Sciatic nerve (tissue), 2 donors: ENCODE measurements at regions not wholly inside any gene's neighbourhood (a gene's known extent, or its start where the extent isn't known, plus 50 kb on each side); places are given as distances from the start of the nearest gene placed in this dataset.
"Not testable (repeated sequence)": the region's sequence is repeated elsewhere in the genome, so short reads cannot be mapped to it uniquely, and the experiment has no call there.

Source experiments
- ATAC-seq: fragments of 200-7000 bp; cut with Tn5 transposase; one replicate; pipeline ENCODE4 v1.9.1; 2020; ENCODE audit warnings: mild to moderate bottlenecking, moderate library complexity
- DNase-seq: peaks from one replicate; pipeline ENCODE4 v3.0.0-alpha.2; 2020; ENCODE audit warnings: low spot score
- intact Hi-C: fragments of 100-400 bp; cut with DNase I; formaldehyde crosslinking; loops from one replicate; pipeline ENCODE4 v1.14.2; 2022
- donor health status: DM: no; HTN: no; CAD: no.
- donor health status: DM: no; HTN: no; CAD: no.

DNA sequence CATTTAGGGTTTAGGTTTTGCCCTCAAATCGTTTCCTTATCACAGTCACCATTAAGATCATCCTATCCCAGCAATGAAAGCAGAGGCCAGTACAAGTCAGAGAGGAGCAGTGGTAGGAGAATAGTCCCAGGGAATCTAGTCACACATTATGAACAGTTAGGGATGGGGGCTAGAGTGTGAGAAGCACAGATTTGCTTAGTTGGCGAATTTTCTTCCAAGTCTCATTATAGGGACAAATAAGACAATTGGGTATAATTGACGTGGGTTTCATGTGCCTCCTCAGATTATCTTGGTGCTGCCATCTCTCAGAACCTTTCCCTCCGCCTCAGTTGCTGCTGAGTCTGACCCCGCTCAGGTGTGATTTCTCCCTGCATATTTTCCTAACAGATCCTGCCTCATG lies 407.1 kb downstream of the SQOR start:
- ATAC-seq = no peak
- no peak for DNase-seq
- intact Hi-C loops = no loop called here

DNA sequence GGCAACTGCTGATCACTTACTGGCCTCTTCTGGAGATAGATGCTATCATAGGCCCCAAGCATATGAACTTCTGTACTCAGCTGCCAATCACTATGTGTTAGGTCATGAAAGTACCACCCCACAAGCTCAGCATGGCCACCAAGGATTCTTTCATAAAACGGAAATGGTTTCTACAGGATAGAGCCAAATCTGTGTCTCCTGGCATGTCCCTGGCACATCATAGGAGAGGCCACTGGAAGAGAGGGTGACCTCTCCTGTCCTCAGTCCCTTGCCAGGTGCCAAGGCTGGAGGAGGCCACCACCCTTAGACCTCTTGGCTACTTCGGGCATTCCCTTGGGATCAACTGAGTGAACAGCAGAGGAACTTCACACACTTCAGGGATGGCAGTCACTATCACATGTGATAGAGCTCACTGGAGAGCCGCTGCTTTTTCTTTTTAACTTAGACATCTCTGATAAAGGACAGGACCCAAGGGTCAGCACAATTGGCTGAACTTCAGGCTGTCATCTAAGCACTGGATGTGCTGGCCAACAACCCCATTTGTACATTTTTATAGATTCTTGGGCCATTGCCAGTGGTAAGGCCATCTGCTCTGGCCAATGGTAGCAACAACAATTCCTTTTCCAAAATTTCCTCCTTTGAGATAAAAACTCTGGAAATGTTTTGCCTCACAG lies 425.2 kb downstream of the SQOR start:
- intact Hi-C loops = no loop called here
- DNase-seq (no peak), ATAC-seq (no peak)

DNA sequence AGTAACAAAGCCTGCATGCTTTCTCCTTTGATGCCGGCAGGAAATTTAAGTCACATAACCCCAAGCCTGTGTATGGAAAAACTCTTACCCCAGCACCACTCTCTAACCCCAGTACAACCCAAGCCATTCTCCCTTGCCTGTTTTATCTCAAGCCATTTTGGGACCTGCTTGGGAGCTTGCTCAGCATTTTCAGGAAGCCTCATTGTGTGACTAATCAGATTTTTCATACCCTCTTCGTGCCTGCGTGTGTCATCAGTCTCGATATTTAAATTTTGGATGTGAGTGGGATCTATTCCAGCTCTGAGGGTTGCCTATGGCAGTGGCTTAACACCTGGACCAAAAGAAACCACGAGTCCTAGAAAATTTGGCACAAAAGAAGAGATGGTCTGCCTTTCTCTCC lies 426.2 kb downstream of the SQOR start:
- ATAC-seq (no peak), DNase-seq (no peak)
- intact Hi-C loops = no loop called here

DNA sequence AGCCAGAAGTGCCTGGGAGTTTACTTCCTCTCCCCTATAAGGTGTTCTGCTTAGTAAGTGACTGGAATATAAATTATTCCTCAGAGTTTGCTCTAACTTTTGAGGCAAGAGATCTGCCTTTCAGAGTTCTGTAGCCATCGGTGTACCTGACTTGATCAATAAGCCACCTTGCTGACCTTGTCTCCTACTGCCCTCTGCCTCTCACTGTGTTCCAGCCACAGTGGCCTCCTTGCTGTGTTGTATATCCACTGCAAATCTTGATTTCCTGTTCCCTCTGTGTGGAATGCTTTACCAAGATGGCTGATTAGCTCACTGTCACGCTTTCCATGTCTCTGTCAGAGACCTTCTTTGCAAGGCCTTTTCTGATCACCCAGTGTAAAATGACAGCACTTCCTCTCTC lies 442.4 kb downstream of the SQOR start:
- ATAC-seq = no peak
- intact Hi-C loops = no loop called here

DNA sequence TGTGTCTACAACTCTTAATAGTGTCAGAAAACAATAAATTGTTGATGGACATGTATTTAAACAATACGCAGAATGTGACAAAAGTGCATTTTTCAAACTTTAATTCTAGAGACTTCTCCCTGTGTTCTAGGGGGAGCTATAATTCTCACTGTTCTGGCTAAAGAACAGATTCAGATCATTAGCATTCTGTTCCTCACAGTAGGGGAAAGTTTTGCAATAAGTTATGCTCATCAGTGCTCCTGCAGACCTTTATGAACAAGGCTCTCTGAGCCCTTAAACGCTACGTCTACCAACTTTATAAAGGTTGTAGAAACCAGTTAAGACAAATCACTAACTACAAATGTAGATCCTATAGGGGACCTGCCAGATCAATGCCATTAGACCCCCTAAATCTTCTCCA lies 444.2 kb downstream of the SQOR start:
- intact Hi-C loops = no loop called here
- DNase-seq (no peak), ATAC-seq (no peak)

More for the DNA sequence above, 442.4 kb downstream of the SQOR start:
- DNase-seq = no peak

DNA sequence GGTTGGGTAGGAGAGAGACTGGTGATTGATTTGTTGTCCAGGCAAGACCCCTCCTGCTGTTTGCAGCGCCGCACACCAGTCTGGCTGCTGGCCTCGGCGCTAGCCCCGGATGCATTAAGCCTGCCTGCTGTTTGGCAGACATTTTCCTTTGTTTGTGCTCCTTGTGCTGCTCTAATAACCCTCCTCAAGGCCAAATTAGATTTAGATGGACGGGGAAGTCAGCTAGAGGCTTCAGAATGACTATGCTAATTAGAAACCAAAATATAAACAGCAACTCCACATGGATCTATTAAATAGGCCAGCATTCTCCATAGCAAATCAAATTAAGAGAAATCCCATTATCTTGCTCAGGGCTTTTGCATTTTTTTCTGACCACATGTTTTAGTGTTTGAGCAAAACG lies 445.2 kb downstream of the SQOR start:
- DNase-seq (no peak), ATAC-seq (no peak)
- intact Hi-C loops = no loop called here

DNA sequence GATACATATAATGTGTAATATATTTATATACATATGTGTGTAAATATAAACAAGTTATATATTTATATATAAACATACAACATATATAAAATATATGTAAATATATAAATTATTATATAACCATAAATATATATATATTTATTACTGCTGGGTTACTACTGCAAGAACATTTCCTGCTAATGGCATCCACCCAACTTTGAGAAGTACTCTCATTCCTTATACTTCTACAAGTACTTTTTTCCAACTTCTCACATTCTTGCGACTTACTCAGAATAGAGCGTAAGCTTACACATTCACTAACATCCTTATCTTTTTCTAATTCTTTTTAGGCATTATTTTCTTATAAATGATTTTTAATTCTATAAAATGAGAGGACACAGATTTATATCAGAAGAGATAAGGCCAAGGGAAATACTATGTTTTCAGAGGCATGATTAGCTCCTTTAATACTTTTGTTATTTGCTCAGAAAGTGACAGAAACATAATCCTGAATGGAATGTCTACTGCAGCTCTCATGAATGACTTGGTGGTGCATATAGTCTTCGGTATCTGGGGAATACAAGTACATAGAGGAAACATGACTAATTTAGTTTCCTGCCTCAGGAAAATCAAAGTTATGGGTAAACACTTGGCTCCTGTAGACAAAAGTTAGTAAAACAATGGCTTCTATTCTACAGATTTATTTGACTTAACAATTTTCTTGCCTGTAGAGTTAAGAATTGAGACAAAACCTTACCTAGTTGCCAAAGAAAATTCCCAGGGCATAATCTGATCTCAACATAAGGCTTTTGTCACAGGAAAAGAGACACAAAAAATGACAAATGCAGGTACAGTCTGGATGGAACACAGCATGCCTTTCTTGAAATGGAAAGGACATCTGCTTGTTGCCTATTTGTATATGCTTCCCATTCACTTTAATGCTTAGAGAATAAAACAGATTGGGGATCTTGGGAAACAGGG lies 453.9 kb downstream of the SQOR start:
- DNase-seq (no peak), ATAC-seq (no peak)
- intact Hi-C loops = no loop called here

DNA sequence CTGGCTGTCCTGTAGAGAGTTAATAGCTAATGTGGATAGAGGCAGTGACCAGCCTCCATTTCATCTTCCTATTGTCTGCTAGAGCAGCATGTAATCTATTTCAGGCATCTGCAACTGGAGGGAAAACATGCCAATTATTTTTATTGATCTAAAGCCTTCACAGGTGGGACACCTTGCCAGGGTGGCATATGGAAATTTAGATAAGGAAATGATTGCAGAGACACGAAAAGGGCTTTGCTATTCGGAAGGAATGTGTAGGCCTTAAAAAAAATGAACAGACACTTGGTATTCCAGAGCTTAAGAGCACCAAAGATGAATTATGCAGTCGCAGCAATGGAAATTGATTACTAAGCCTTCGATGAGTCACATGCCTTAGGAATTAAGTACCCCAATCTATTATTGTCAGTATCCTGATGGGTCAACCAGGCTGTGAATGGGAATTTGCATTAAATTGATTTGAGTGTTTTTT lies 454.7 kb downstream of the SQOR start:
- intact Hi-C loops = no loop called here
- no peak for DNase-seq
- no peak for ATAC-seq

DNA sequence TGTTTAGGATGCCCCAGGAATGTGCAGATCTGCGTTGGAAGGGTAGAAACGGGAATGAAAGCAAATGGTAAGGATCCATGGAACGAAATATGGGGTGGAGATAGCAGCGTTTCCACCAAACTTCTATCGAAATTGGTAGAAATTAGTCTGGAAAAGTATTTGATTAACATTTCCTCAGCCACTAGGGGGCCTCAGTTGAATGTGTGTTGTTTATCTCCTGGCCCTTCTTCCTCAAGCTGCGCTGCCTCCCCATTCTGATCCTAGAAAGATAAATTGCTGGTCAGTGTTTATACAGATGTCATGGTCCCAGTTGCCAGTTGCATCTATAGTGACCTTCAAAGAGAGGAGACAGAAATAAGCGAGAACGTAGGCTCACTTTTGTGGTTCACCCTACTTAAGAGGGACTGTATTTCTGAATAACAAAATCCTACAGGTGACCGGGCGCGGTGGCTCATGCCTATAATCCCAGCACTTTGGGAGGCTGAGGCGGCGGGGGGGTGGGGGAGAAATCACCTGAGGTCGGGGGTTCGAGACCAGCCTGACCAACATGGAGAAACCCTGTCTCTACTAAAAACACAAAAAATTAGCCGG lies 457.1 kb downstream of the SQOR start:
- ATAC-seq (no peak), DNase-seq (no peak)
- intact Hi-C loops = no loop called here

DNA sequence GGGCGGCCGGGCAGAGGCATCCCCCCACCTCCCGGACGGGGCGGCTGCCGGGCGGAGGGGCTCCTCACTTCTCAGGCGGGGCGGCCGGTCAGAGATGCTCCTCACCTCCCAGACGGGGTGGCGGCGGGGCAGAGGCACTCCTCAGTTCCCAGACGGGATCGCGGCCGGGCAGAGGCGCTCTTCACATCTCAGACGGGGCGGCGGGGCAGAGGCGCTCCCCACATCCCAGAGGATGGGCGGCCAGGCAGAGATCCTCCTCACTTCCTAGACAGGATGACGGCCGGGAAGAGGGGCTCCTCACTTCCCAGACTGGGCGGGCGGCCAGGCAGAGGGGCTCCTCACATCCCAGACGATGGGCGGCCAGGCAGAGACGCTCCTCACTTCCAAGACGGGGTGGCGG lies 463.2 kb downstream of the SQOR start:
- intact Hi-C loops, DNase-seq, ATAC-seq: not testable (repeated sequence)

DNA sequence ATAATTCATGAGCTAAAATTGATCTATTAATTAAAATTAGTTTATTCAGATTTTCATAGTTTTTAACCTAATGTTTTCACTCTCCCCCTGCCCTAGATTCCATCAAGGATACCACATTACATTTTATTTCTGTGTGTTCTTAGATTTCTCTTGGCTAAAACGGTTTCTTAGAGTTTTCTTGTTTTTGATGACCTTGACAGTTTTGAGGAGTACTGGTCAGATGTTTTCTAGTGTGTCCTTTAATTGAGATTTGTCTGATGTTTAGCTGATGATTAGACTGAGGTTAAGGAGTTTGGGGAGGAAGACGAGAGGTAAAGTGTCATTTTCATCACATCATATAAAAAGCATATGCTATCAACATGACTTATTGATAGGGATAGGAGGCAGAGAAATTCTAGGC lies 475.9 kb downstream of the SQOR start:
- intact Hi-C loops = no loop called here
- ATAC-seq (no peak), DNase-seq (no peak)

DNA sequence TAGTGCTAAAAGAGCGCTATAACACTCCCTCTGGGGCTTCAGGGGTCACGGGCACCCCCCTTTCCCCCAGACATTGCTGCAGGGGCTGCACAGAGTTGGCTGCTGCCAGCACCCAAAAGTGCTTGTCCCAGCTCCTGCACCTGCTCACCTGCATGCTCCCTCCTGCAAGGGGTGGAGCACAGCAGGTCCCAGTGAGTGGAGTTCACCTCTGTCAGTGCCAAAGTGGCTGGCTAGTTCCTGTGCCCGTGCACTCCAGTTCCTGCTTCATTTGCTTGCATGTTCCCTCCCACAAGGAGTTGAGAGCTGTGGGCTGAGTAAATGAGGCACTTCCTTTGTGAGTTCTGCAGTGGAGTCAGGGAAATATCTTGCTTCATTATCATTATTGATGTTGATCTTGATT lies 476.9 kb downstream of the SQOR start:
- intact Hi-C loops = no loop called here
- no peak for DNase-seq
- ATAC-seq = no peak

DNA sequence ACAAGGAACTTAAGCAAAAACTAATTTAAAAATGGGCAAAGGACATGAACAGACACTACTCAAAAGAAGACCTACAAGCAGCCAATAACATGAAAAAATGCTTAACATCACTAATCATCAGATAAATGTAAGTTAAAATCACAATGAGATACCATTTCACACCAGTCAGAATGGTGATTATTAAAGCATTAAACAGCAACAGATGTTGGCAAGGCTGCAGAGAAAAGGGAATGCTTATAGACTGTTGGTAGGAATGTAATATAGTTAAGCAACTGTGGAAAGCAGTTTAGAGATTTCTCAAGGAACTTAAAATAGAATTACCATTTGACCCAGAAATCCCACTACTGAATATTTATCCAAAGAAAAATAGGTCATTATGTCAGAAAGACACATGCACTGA lies 482.2 kb downstream of the SQOR start:
- intact Hi-C loops = no loop called here
- DNase-seq (no peak), ATAC-seq (no peak)

DNA sequence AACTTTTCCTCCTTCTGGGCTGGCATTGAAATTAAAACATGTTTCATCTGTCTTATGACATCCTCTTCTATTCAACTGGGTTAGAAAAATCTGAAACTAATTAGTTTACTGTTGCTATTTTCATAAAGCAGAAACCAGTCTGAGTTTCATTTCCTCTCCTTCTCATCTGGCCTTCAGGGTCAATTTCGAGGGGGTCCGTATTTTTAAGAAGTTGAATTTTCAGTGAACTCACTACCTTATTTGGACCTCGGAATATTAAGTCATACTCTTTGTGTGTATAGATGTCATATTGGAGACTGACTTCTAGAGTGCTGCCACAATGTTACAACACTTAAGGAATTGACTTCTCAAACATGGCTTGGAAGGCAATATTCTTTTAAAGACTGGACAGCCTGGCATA lies 485.9 kb downstream of the SQOR start:
- no peak for ATAC-seq
- intact Hi-C loops = no loop called here
- DNase-seq = no peak

DNA sequence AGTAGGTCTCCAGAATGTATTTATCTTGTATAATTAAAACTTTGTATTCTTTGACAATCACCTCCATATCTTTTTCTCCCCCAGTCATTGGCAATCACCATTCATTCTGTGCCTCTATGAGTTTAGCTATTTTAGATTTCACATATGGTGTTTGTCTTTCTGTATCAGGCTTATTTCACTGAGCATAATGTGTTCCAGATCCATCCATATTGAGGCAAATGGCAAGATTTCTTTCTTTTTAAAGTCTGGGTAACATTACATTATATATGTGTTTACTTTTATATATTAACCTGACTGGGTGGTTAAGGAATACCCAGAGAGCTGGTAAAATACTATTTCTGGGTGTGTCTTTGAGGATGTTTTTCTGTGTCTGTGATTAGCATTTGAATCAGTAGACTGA lies 486.6 kb downstream of the SQOR start:
- ATAC-seq (no peak), DNase-seq (no peak)
- intact Hi-C loops = no loop called here

DNA sequence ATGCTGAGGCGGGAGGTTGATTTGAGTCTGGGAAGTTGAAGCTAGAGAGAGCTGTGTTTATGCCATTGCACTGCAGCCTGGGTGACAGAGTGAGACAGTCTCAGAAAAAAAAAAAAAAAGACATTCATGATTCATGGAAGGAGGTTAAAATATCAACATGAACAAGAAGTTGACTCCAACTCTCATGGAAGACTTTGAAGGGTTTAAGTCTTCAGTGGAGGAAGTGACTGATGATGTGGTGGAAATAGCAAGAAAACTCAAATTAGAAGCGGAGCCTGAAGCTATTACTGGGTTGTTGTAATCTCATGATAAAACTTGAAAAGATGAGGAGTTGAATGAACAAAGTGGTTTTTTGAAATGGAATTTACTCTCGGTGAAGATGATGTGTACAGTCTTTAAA lies 491.8 kb downstream of the SQOR start:
- intact Hi-C loops = no loop called here
- ATAC-seq = no peak
- no peak for DNase-seq

DNA sequence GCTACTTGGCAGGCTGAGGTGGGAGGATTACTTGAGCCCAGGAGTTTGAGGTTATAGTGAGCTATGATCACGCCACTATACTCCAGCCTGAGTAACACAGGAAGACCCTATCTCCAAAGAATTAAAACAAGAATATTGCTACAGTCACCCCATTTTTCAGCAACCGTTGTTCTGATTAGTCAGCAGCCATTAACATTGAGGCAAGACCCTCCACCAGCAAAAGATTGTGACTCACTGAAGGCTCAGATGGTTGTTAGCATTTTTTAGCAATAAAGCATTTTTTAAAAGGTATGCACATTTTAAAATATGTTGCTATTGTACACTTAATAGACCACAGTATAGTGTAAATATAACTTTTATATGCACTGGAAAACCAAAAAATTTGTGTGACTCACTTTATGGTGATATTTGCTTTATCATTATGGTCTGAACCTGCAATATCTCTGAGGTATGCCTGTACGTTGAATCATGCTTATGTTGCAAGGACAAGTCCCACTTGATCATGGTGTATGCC lies 492.6 kb downstream of the SQOR start:
- ATAC-seq (no peak), DNase-seq (no peak)
- intact Hi-C loops = no loop called here

DNA sequence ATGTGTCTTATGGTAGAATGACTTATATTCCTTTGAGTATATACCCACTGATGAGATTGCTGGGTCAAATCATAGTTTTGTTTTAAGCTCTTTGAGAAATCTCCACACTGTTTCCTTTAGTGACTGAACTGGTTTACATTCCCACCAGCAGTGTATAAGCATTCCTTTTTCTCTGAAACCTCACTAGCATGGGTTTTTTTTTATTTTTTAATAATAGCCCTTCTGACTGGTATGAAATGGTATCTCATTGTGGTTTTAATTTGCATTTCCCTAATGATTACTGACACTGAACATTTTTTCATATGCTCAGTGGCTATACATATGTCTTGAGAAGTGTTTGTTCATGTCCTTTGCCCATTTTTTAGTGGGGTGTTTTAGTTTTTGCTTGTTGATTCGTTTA lies 494.3 kb downstream of the SQOR start:
- ATAC-seq (no peak), DNase-seq (no peak)
- intact Hi-C loops = no loop called here

DNA sequence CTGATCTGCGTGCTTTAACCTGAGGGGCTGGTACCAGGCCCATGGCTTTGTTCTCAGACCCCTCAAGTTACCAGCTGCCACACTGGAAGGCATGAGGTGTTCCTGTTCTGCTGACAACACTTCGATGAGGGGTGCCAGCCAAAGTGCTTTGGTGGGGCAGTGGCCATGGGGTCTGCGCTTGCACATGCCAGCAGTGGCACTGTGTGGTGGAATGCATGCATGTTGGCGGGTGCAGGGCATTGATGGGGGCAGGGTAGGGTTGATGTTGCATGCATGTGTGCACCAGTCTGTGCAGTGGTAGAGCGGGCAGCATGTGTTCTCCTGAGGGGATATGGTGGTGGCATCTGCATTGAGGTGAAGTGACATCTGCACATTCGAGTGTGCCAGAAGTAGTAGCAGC lies 497.0 kb downstream of the SQOR start:
- no peak for ATAC-seq
- DNase-seq = no peak
- intact Hi-C loops = no loop called here

DNA sequence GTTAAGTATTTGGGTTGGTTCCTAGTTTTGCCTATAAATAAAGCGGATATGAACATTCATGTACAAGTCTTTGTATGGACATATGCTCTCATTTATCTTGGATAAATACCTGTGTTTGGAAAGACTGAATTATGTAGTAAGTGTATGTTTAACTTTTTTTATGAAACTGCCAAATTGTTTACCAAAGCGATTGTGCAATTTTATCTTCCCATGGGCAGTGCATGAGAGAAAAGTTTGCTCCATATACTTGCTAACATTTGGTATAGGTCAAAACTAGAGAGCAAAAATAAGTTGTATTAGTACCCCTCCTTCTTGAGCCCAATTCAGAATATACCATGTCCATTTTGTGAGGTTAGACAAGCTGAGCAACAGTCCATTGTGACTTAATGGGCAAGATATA lies 502.6 kb downstream of the SQOR start:
- no peak for ATAC-seq
- intact Hi-C loops = no loop called here
- no peak for DNase-seq
